ENCODE measurements at regions not wholly inside any gene's neighbourhood (a gene's known extent, or its start where the extent isn't known, plus 50 kb on each side); places are given as distances from the start of the nearest gene placed in this dataset.

DNA sequence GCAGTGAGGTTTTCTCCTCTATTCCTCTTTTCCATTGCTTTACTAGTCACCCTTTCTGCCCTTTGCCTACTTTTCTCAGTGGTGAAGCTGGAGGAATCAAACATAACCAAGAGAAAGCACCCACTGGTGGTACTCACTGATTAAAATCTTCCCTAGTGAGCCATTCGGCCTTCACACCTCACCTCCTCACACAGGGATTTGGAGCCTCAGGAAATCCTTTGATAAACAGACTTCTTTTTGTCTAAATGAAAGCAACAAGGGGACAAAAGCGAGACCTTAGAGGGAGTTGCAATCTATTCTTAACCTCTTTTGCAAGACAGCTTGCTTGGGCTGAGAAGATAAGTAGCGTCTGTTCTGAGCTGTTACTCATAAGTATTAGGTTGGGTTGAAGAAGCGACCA lies 572.6 kb downstream of the ZNF674 start:
- H3K4me1 ChIP-seq (ENCODE audit: control insufficient read depth, insufficient read depth, low read length): no peaks in the 10 kb centered on the region
- H3K27ac ChIP-seq (ENCODE audit: extremely low read depth, low read depth, low read length): no peak overlapping the region
- H3K36me3 ChIP-seq (ENCODE audit: control insufficient read depth in 2 of 2, insufficient read depth in 1 of 2, low read length in 2 of 2): no peaks in the 10 kb centered on the region
- no peak overlapping the region for H3K4me3 ChIP-seq (ENCODE audit: low read depth, low read length)
- CTCF ChIA-PET: no interaction called here
- POLR2A ChIA-PET: no interaction called here
- no peaks in the 10 kb centered on the region for H3K9me3 ChIP-seq (ENCODE audit: control insufficient read depth, insufficient read depth, low read depth, low read length)
- TF ChIP-seq HOXC10 (CRISPR knock-in tag; IDR thresholded peaks at IDR 0.05) (no peak), ZNF24 (tag by site-specific recombination; IDR thresholded peaks at IDR 0.05) (no peak), ZNF600 (tag by site-specific recombination; IDR thresholded peaks at IDR 0.05) (no peak), ZNF10 (tag by site-specific recombination; IDR thresholded peaks at IDR 0.05) (no peak), GLI4 (tag by site-specific recombination; IDR thresholded peaks at IDR 0.05) (no peak), ZNF768 (tag by site-specific recombination; IDR thresholded peaks at IDR 0.05) (no peak)
- TF ChIP-seq, protein P1, sequence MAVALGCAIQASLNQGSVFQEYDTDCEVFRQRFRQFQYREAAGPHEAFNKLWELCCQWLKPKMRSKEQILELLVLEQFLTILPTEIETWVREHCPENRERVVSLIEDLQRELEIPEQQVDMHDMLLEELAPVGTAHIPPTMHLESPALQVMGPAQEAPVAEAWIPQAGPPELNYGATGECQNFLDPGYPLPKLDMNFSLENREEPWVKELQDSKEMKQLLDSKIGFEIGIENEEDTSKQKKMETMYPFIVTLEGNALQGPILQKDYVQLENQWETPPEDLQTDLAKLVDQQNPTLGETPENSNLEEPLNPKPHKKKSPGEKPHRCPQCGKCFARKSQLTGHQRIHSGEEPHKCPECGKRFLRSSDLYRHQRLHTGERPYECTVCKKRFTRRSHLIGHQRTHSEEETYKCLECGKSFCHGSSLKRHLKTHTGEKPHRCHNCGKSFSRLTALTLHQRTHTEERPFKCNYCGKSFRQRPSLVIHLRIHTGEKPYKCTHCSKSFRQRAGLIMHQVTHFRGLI (tag by site-specific recombination; IDR thresholded peaks at IDR 0.05): no peak
- TF ChIP-seq, protein P2, sequence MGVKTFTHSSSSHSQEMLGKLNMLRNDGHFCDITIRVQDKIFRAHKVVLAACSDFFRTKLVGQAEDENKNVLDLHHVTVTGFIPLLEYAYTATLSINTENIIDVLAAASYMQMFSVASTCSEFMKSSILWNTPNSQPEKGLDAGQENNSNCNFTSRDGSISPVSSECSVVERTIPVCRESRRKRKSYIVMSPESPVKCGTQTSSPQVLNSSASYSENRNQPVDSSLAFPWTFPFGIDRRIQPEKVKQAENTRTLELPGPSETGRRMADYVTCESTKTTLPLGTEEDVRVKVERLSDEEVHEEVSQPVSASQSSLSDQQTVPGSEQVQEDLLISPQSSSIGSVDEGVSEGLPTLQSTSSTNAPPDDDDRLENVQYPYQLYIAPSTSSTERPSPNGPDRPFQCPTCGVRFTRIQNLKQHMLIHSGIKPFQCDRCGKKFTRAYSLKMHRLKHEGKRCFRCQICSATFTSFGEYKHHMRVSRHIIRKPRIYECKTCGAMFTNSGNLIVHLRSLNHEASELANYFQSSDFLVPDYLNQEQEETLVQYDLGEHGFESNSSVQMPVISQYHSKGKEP (tag by site-specific recombination; IDR thresholded peaks at IDR 0.05): no peak

DNA sequence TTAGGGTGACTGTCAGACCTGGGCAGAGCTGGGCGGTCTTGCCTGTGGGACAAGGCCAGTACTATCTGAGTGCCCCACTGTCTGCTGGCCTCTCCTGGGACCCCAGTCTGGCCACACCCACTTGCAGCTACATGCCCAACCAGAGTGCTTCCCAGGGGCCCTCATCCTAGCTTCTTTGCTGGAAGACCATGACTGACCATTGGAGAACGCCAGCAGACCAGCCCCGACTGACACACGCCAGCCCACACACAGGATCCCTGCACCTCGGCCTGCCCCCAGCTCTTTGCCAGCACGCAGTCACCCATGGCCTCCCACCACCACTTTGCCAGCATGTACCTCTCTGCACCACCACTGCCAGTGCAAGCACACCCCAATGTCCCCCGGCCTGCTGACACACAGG lies 585.7 kb downstream of the ZNF674 start:
- ChIA-PET POLR2A (no interaction called here), CTCF (interaction anchor here (0.6 kb wide), 1 partner anchor 534 kb away, joined by 3 read pairs; no protein-coding TSS in a partner anchor)
- no peak overlapping the region for H3K27ac ChIP-seq (ENCODE audit: extremely low read depth, low read depth, low read length)
- TF ChIP-seq ZNF548 (tag by site-specific recombination; IDR thresholded peaks at IDR 0.05) (no peak), ZNF560 (tag by site-specific recombination; IDR thresholded peaks at IDR 0.05; ENCODE audit: borderline replicate concordance) (no peak), ZNF114 (tag by site-specific recombination; IDR thresholded peaks at IDR 0.05) (no peak), ZNF169 (tag by site-specific recombination; IDR thresholded peaks at IDR 0.05) (no peak), ZNF354C (tag by site-specific recombination; IDR thresholded peaks at IDR 0.05; ENCODE audit: borderline replicate concordance, low read depth) (no peak), ZNF174 (tag by site-specific recombination; IDR thresholded peaks at IDR 0.05) (no peak), ZNF404 (tag by site-specific recombination; IDR thresholded peaks at IDR 0.05) (no peak), ZNF24 (tag by site-specific recombination; IDR thresholded peaks at IDR 0.05) (no peak), ZNF133 (tag by site-specific recombination; IDR thresholded peaks at IDR 0.05) (no peak)
- TF ChIP-seq, protein P3, sequence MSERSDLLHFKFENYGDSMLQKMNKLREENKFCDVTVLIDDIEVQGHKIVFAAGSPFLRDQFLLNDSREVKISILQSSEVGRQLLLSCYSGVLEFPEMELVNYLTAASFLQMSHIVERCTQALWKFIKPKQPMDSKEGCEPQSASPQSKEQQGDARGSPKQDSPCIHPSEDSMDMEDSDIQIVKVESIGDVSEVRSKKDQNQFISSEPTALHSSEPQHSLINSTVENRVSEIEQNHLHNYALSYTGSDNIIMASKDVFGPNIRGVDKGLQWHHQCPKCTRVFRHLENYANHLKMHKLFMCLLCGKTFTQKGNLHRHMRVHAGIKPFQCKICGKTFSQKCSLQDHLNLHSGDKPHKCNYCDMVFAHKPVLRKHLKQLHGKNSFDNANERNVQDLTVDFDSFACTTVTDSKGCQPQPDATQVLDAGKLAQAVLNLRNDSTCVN (tag by site-specific recombination; optimal IDR thresholded peaks at IDR 0.05): no peak
- TF ChIP-seq, protein P2 (tag by site-specific recombination; IDR thresholded peaks at IDR 0.05): no peak
- TF ChIP-seq, protein P4, sequence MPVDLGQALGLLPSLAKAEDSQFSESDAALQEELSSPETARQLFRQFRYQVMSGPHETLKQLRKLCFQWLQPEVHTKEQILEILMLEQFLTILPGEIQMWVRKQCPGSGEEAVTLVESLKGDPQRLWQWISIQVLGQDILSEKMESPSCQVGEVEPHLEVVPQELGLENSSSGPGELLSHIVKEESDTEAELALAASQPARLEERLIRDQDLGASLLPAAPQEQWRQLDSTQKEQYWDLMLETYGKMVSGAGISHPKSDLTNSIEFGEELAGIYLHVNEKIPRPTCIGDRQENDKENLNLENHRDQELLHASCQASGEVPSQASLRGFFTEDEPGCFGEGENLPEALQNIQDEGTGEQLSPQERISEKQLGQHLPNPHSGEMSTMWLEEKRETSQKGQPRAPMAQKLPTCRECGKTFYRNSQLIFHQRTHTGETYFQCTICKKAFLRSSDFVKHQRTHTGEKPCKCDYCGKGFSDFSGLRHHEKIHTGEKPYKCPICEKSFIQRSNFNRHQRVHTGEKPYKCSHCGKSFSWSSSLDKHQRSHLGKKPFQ (tag by site-specific recombination; IDR thresholded peaks at IDR 0.05): no peak
- TF ChIP-seq, protein P5, sequence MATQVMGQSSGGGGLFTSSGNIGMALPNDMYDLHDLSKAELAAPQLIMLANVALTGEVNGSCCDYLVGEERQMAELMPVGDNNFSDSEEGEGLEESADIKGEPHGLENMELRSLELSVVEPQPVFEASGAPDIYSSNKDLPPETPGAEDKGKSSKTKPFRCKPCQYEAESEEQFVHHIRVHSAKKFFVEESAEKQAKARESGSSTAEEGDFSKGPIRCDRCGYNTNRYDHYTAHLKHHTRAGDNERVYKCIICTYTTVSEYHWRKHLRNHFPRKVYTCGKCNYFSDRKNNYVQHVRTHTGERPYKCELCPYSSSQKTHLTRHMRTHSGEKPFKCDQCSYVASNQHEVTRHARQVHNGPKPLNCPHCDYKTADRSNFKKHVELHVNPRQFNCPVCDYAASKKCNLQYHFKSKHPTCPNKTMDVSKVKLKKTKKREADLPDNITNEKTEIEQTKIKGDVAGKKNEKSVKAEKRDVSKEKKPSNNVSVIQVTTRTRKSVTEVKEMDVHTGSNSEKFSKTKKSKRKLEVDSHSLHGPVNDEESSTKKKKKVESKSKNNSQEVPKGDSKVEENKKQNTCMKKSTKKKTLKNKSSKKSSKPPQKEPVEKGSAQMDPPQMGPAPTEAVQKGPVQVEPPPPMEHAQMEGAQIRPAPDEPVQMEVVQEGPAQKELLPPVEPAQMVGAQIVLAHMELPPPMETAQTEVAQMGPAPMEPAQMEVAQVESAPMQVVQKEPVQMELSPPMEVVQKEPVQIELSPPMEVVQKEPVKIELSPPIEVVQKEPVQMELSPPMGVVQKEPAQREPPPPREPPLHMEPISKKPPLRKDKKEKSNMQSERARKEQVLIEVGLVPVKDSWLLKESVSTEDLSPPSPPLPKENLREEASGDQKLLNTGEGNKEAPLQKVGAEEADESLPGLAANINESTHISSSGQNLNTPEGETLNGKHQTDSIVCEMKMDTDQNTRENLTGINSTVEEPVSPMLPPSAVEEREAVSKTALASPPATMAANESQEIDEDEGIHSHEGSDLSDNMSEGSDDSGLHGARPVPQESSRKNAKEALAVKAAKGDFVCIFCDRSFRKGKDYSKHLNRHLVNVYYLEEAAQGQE (tag by site-specific recombination; IDR thresholded peaks at IDR 0.05): no peak
- TF ChIP-seq, protein P6, sequence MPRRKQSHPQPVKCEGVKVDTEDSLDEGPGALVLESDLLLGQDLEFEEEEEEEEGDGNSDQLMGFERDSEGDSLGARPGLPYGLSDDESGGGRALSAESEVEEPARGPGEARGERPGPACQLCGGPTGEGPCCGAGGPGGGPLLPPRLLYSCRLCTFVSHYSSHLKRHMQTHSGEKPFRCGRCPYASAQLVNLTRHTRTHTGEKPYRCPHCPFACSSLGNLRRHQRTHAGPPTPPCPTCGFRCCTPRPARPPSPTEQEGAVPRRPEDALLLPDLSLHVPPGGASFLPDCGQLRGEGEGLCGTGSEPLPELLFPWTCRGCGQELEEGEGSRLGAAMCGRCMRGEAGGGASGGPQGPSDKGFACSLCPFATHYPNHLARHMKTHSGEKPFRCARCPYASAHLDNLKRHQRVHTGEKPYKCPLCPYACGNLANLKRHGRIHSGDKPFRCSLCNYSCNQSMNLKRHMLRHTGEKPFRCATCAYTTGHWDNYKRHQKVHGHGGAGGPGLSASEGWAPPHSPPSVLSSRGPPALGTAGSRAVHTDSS (tag by site-specific recombination; IDR thresholded peaks at IDR 0.05): no peak
- TF ChIP-seq, protein P7, sequence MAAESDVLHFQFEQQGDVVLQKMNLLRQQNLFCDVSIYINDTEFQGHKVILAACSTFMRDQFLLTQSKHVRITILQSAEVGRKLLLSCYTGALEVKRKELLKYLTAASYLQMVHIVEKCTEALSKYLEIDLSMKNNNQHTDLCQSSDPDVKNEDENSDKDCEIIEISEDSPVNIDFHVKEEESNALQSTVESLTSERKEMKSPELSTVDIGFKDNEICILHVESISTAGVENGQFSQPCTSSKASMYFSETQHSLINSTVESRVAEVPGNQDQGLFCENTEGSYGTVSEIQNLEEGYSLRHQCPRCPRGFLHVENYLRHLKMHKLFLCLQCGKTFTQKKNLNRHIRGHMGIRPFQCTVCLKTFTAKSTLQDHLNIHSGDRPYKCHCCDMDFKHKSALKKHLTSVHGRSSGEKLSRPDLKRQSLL (tag by site-specific recombination; IDR thresholded peaks at IDR 0.05): no peak

More for the DNA sequence above, 585.7 kb downstream of the ZNF674 start:
- Histone ChIP-seq H3K36me3 (ENCODE audit: control insufficient read depth in 2 of 2, insufficient read depth in 1 of 2, low read length in 2 of 2) (no peaks in the 10 kb centered on the region), H3K4me3 (ENCODE audit: low read depth, low read length) (no peak overlapping the region), H3K9me3 (ENCODE audit: control insufficient read depth, insufficient read depth, low read depth, low read length) (no peaks in the 10 kb centered on the region; the same call in 1 of the 2 replicates), H3K4me1 (ENCODE audit: control insufficient read depth, insufficient read depth, low read length) (no peaks in the 10 kb centered on the region)

Data from HEK293 (cell line).